Stimulated activated CD8-positive, alpha-beta memory T cell treated with anti-CD3 and anti-CD28 coated beads, Interleukin-7, amount 100 ng/mL, for 24 hours (primary cell): ENCODE measurements at regions not wholly inside any gene's neighbourhood (a gene's known extent, or its start where the extent isn't known, plus 50 kb on each side); places are given as distances from the start of the nearest gene placed in this dataset.

Source experiments
- DNase-seq: peaks from one replicate; pipeline ENCODE4 v3.0.0-alpha.2; 2020; ENCODE audit warnings: low read depth

GRCh38 chr4:152235718-152236117, 300.2 kb downstream of the FBXW7 start:
- DNase-seq: no peak

GRCh38 chr4:152234571-152234970, 301.3 kb downstream of the FBXW7 start:
- no peak for DNase-seq

GRCh38 chr4:152232271-152232670, 303.6 kb downstream of the FBXW7 start:
- no peak for DNase-seq

GRCh38 chr4:152229782-152230289, 306.1 kb downstream of the FBXW7 start:
- no peak for DNase-seq

- DNase-seq: no peak
Measured at GRCh38 chr4:152225680-152226079, 310.2 kb downstream of the FBXW7 start.

- DNase-seq: no peak
Measured at GRCh38 chr4:152224721-152225420, 311.0 kb downstream of the FBXW7 start.

- no peak for DNase-seq
Measured at GRCh38 chr4:152224223-152224622, 311.7 kb downstream of the FBXW7 start.

GRCh38 chr4:152223600-152223999, 312.3 kb downstream of the FBXW7 start:
- no peak for DNase-seq

- DNase-seq: no peak
Measured at GRCh38 chr4:152221816-152222516, 313.9 kb downstream of the FBXW7 start.

- DNase-seq: no peak
Measured at GRCh38 chr4:152220201-152220666, 315.7 kb downstream of the FBXW7 start.

- no peak for DNase-seq
Measured at GRCh38 chr4:152218576-152218975, 317.3 kb downstream of the FBXW7 start.

GRCh38 chr4:152217896-152218295, 318.0 kb downstream of the FBXW7 start:
- DNase-seq: no peak

- no peak for DNase-seq
Measured at GRCh38 chr4:152211936-152212653, 323.8 kb downstream of the FBXW7 start.

- DNase-seq: no peak
Measured at GRCh38 chr4:152209772-152210493, 326.0 kb downstream of the FBXW7 start.

GRCh38 chr4:152207378-152207720, 328.5 kb downstream of the FBXW7 start:
- DNase-seq: no peak

GRCh38 chr4:152206646-152207377, 329.1 kb downstream of the FBXW7 start:
- DNase-seq: no peak

GRCh38 chr4:152206185-152206584, 329.7 kb downstream of the FBXW7 start:
- no peak for DNase-seq

GRCh38 chr4:152202415-152202814, 333.5 kb downstream of the FBXW7 start:
- no peak for DNase-seq

- no peak for DNase-seq
Measured at GRCh38 chr4:152200511-152201333, 335.2 kb downstream of the FBXW7 start.

GRCh38 chr4:152197211-152197610, 338.7 kb downstream of the FBXW7 start:
- no peak for DNase-seq

- DNase-seq: no peak
Measured at GRCh38 chr4:152195888-152196287, 340.0 kb downstream of the FBXW7 start.
